Heart left ventricle (tissue), 16 donors: ENCODE measurements at regions not wholly inside any gene's neighbourhood (a gene's known extent, or its start where the extent isn't known, plus 50 kb on each side); places are given as distances from the start of the nearest gene placed in this dataset.

Experiments
- ATAC-seq, 4 donors: fragments of 200-7000 bp; cut with Tn5 transposase; one replicate each; pipeline ENCODE4 v1.9.1; 2020 to 2022; ENCODE audit warnings: moderate library complexity in 4 of 4, mild to moderate bottlenecking in 3 of 4, moderate number of reproducible peaks in 1 of 4
- DNase-seq, 5 donors: peaks; one replicate each; pipeline ENCODE4 v3.0.0-alpha.2; 2020
- H3K27ac ChIP-seq, 12 donors: fragments of 200-600 bp; sonication (generic) in 4 of 12; one replicate each; pipeline versions ENCODE4 v1.5.0 to v1.8.0; 2016 to 2022; ENCODE audit warnings: mild to moderate bottlenecking in 2 of 12
- H3K27me3 ChIP-seq, 9 donors: fragments of 200-600 bp; sonication (generic) in 2 of 9; one replicate each; pipeline versions ENCODE4 v1.5.1 to v1.8.0; 2016 to 2022; ENCODE audit warnings: mild to moderate bottlenecking in 3 of 9
- H3K36me3 ChIP-seq, 9 donors: fragments of 200-600 bp; sonication (generic) in 2 of 9; one replicate each; pipeline versions ENCODE4 v1.5.0 to v1.8.0; 2018 to 2022; ENCODE audit warnings: mild to moderate bottlenecking in 2 of 9
- H3K4me1 ChIP-seq, 12 donors: fragments of 200-600 bp; sonication (generic) in 4 of 12; one replicate each; pipeline versions ENCODE4 v1.5.0 to v1.8.0; 2016 to 2022; ENCODE audit warnings: mild to moderate bottlenecking in 3 of 12
- H3K4me3 ChIP-seq, 12 donors: fragments of 200-600 bp; sonication (generic) in 4 of 12; one replicate each; pipeline versions ENCODE4 v1.5.0 to v1.8.0; 2017 to 2022; ENCODE audit warnings: mild to moderate bottlenecking in 9 of 12, moderate library complexity in 4 of 12
- H3K9me3 ChIP-seq, 12 donors: fragments of 200-600 bp; sonication (generic) in 4 of 12; one replicate each; pipeline versions ENCODE4 v1.5.0 to v1.8.0; 2016 to 2022; ENCODE audit warnings: mild to moderate bottlenecking in 1 of 12
- CTCF ChIP-seq, 12 donors: fragments of 200-600 bp; sonication (generic) in 4 of 12; IDR thresholded peaks; one replicate each; pipeline versions ENCODE4 v1.5.0 to v1.8.0; 2018 to 2022; ENCODE audit warnings: antibody characterized with exemption in 12 of 12, mild to moderate bottlenecking in 5 of 12
- POLR2A ChIP-seq, 2 donors: fragments of 450-650 bp; IDR thresholded peaks; one replicate each; pipeline ENCODE4 v1.6.1; 2017; ENCODE audit warnings: antibody characterized with exemption in 2 of 2, mild to moderate bottlenecking in 2 of 2, moderate library complexity in 2 of 2
- WGBS, 4 donors: extraction: QIAGEN DNeasy Blood & Tissue Kit in 2 of 4; methylation state at CpG; one replicate each; pipeline versions ENCODE4 v1.1.5 to v1.1.7; 2013 to 2018; 5-methylcytosine and 5-hydroxymethylcytosine counted together
- intact Hi-C, 10 donors: fragments of 100-400 bp; cut with DNase I; formaldehyde crosslinking; loops; one replicate each; pipeline versions ENCODE4 v1.11.1 to v1.14.2; 2022
- donor health status: ischemic (EF 13 %, LVEDD 7.1; RV severe dilation, severe dysfunction).
- donor health status: healthy with polysubstance abuse.
- donor health status: DM: no; HTN: yes; CAD: no.
- donor health status: DM: no; HTN: no; CAD: no.
- donor health status: ischemic (EF 25% LVEDD 6.9; RV normal size, moderate dysfunction).
- donor health status: ischemic (EF 25% LVEDD 5.7; RV mildly dilated, moderate dysfunction).
- donor health status: healthy.
- donor health status: DM: yes; HTN: yes; CAD: no.
- donor health status: ischemic (EF 35%, LVEDD 5.7; RV mildly dilated, moderate dysfunction).
- donor health status: nonischemic (EF 11% LVEDD 7.7; RV severe dilation, severe dysfunction).
- donor health status: DM: yes; HTN: yes; CAD: no.
- donor health status: PGD.
- donor health status: ischemic (EF 29% LVEDD 5.4; RV normal size, mild dysfunction).
- donor health status: nonischemic (EF 23%, LVEDD 6.1; RV moderate dilation, normal function).

DNA sequence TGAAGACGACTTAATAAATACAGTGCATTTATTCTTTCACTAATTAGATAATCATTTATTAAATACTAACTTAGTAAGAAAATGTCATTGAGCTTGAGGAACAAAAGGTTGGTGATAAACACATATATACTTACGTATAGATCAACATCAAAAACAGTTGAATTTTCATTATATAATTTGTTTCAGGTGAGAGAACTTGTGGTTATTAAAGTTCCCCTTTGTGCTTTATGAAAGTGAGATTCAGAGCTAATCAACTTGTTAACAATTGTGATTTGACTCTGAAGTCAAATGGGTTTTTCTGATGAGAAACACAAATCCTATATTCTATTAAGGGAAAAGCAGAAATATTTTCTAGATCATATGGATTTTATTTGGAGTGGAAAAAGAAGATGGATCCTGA is 524.0 kb downstream of the SOX11 start:
- H3K9me3 ChIP-seq = no peaks in the 10 kb centered on the region
- no peaks in the 10 kb centered on the region for H3K4me1 ChIP-seq
- H3K4me3 ChIP-seq = no peak overlapping the region
- H3K27ac ChIP-seq = no peak overlapping the region
- no peaks in the 10 kb centered on the region for H3K36me3 ChIP-seq
- TF ChIP-seq POLR2A (IDR thresholded peaks at IDR 0.05) (no peak), CTCF (IDR thresholded peaks at IDR 0.05) (no peak)
- no peak for DNase-seq
- ATAC-seq = no peak
- intact Hi-C loops = no loop called here
- whole genome bisulfite sequencing, 4 donors = 91 to 95% (median 91%) methylated on average over 2 of the region's 2 CpGs
- H3K27me3 ChIP-seq = no peaks in the 10 kb centered on the region

- no peaks in the 10 kb centered on the region for H3K9me3 ChIP-seq
- no peaks in the 10 kb centered on the region for H3K4me1 ChIP-seq
- no peak overlapping the region for H3K4me3 ChIP-seq
- 79 to 94% (median 92%) methylated on average over 4 of the region's 4 CpGs for WGBS, 4 donors
- intact Hi-C loops = no loop called here
- ATAC-seq = no peak
- no peak overlapping the region for H3K27ac ChIP-seq
- no peaks in the 10 kb centered on the region for H3K27me3 ChIP-seq
- no peak for DNase-seq
- H3K36me3 ChIP-seq = no peaks in the 10 kb centered on the region
- TF ChIP-seq POLR2A (IDR thresholded peaks at IDR 0.05) (no peak), CTCF (IDR thresholded peaks at IDR 0.05) (no peak)
These were observed 526.7 kb downstream of the SOX11 start for GRCh38 chr2:6218926-6219325.

DNA sequence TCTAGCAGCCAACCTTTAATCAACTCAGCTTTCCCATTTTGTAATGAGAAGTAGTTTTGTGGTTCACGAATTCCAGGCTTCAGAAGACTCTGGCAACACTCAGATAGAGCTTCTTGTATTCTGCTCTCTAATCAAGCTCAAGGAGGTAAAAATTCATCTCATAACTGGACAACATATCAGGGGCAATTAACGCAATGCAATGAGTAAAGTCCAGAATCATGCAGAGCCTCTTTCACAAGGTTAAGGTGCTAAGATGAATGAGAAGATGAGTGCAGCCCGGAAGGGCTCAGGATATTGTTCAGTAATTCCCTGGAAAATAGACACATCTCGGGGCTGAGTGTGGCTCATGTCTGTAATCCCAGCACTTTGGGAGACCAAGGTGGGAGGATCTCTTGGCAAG is 527.7 kb downstream of the SOX11 start:
- no peaks in the 10 kb centered on the region for H3K36me3 ChIP-seq
- no peaks in the 10 kb centered on the region for H3K9me3 ChIP-seq
- DNase-seq (no peak), ATAC-seq (no peak)
- no peak overlapping the region for H3K4me3 ChIP-seq
- intact Hi-C loops = no loop called here
- no peaks in the 10 kb centered on the region for H3K4me1 ChIP-seq
- TF ChIP-seq CTCF (IDR thresholded peaks at IDR 0.05) (no peak), POLR2A (IDR thresholded peaks at IDR 0.05) (no peak)
- no peak overlapping the region for H3K27ac ChIP-seq
- H3K27me3 ChIP-seq = no peaks in the 10 kb centered on the region
- WGBS, 4 donors = 83 to 93% (median 89%) methylated on average over 4 of the region's 4 CpGs

GRCh38 chr2:6222296-6222695 is 530.1 kb downstream of the SOX11 start:
- Histone ChIP-seq H3K4me3 (no peak overlapping the region), H3K27me3 (no peaks in the 10 kb centered on the region), H3K4me1 (no peaks in the 10 kb centered on the region), H3K36me3 (no peaks in the 10 kb centered on the region), H3K9me3 (no peaks in the 10 kb centered on the region), H3K27ac (no peak overlapping the region)
- 86 to 95% (median 90%) methylated on average over 4 of the region's 4 CpGs for WGBS, 4 donors
- no peak for DNase-seq
- ATAC-seq = no peak
- TF ChIP-seq POLR2A (IDR thresholded peaks at IDR 0.05) (no peak), CTCF (IDR thresholded peaks at IDR 0.05) (no peak)
- intact Hi-C loops = no loop called here
